Hepatocyte (in vitro differentiated cells): ENCODE measurements at regions not wholly inside any gene's neighbourhood (a gene's known extent, or its start where the extent isn't known, plus 50 kb on each side); places are given as distances from the start of the nearest gene placed in this dataset.

Experiments
- DNase-seq: peaks from one replicate; pipeline ENCODE4 v3.0.0-alpha.2; 2016; ENCODE audit warnings: low spot score
- H2AFZ ChIP-seq: fragments of 200-600 bp; sonication (generic); 2 replicates; pipeline ENCODE4 v1.6.0; 2016; ENCODE audit warnings: antibody characterized with exemption, mild to moderate bottlenecking
- H3K27ac ChIP-seq: fragments of 200-600 bp; sonication (generic); 2 replicates; pipeline ENCODE4 v1.5.1; 2016; ENCODE audit warnings: mild to moderate bottlenecking
- H3K27me3 ChIP-seq: fragments of 200-600 bp; sonication (generic); 2 replicates; pipeline ENCODE4 v1.6.1; 2016
- H3K36me3 ChIP-seq: fragments of 200-600 bp; sonication (generic); replicated peaks from 2 replicates; pipeline ENCODE4 v1.5.1; 2016; ENCODE audit warnings: low read depth; ENCODE audit not compliant: insufficient read depth
- H3K4me1 ChIP-seq: fragments of 200-600 bp; sonication (generic); 2 replicates; pipeline ENCODE4 v1.5.1; 2016; ENCODE audit warnings: mild to moderate bottlenecking, moderate library complexity; ENCODE audit not compliant: insufficient read depth
- H3K4me2 ChIP-seq: fragments of 200-600 bp; sonication (generic); 2 replicates; pipeline ENCODE4 v1.6.0; 2016
- H3K4me3 ChIP-seq: fragments of 200-600 bp; sonication (generic); 2 replicates; pipeline ENCODE4 v1.5.1; 2016; ENCODE audit warnings: mild to moderate bottlenecking
- H3K79me2 ChIP-seq: fragments of 200-600 bp; sonication (generic); 2 replicates; pipeline ENCODE4 v1.6.0; 2017; ENCODE audit warnings: mild to moderate bottlenecking
- H3K9me2 ChIP-seq: fragments of 200-600 bp; sonication (generic); replicated peaks from 2 replicates; pipeline ENCODE4 v1.6.0; 2017; ENCODE audit warnings: mild to moderate bottlenecking; ENCODE audit not compliant: insufficient read depth
- H3K9me3 ChIP-seq: fragments of 200-600 bp; sonication (generic); 2 replicates; pipeline ENCODE4 v1.5.1; 2016; ENCODE audit warnings: low read depth, mild to moderate bottlenecking
- H4K20me1 ChIP-seq: fragments of 200-600 bp; sonication (generic); 2 replicates; pipeline ENCODE4 v1.6.0; 2016; ENCODE audit warnings: mild to moderate bottlenecking; ENCODE audit not compliant: insufficient read depth, poor library complexity, severe bottlenecking
- EZH2 ChIP-seq: fragments of 200-600 bp; sonication (generic); IDR thresholded peaks from 2 replicates; pipeline ENCODE4 v1.6.1; 2016; ENCODE audit warnings: antibody characterized with exemption, mild to moderate bottlenecking, borderline replicate concordance
- EZH2phosphoT487 ChIP-seq: fragments of 200-600 bp; sonication (generic); IDR thresholded peaks from one replicate; pipeline ENCODE4 v1.6.1; 2018; ENCODE audit warnings: antibody characterized with exemption, mild to moderate bottlenecking, low read depth, moderate library complexity; ENCODE audit not compliant: unreplicated experiment, severe bottlenecking
- WGBS: methylation state at CpG from one replicate; pipeline ENCODE4 v1.1.6; 2016; ENCODE audit warnings: low lambda C conversion rate; ENCODE audit errors: missing lambda C conversion rate; 5-methylcytosine and 5-hydroxymethylcytosine counted together
- TF ChIP-seq, protein P1 (sequence below): fragments of 200-600 bp; sonication (generic); IDR thresholded peaks from 2 replicates; pipeline ENCODE4 v1.5.1; 2016; ENCODE audit warnings: antibody characterized with exemption, mild to moderate bottlenecking; ENCODE audit not compliant: poor library complexity

DNA sequence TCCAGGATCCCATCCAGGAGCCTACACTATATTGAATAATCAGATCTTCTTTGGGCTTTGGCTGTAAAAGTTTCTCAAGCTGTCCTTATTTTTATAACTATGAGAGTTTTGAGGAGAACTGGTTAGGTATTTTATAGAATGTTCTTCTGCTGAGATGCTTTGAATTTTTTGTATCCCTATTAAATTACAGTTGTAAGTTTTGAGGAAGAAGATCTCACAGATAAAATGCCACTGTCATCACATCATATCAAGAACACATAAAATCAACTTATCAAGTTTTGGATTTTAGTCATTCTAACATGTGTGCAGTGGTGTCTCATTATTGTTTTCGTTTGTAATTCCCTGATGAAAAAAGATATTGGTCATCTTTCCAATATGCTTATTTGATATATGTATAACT lies 260.2 kb upstream of the COL3A1 start:
- no peak overlapping the region for H3K4me2 ChIP-seq
- H3K27ac ChIP-seq = no peak overlapping the region
- DNase-seq = no peak
- H3K27me3 ChIP-seq = no peaks in the 10 kb centered on the region
- H3K4me3 ChIP-seq = no peak overlapping the region
- H2AFZ ChIP-seq = no peak overlapping the region
- no peaks in the 10 kb centered on the region for H3K9me2 ChIP-seq
- TF ChIP-seq EZH2 (no peak), EZH2phosphoT487 (no peak)
- TF ChIP-seq, protein P1, sequence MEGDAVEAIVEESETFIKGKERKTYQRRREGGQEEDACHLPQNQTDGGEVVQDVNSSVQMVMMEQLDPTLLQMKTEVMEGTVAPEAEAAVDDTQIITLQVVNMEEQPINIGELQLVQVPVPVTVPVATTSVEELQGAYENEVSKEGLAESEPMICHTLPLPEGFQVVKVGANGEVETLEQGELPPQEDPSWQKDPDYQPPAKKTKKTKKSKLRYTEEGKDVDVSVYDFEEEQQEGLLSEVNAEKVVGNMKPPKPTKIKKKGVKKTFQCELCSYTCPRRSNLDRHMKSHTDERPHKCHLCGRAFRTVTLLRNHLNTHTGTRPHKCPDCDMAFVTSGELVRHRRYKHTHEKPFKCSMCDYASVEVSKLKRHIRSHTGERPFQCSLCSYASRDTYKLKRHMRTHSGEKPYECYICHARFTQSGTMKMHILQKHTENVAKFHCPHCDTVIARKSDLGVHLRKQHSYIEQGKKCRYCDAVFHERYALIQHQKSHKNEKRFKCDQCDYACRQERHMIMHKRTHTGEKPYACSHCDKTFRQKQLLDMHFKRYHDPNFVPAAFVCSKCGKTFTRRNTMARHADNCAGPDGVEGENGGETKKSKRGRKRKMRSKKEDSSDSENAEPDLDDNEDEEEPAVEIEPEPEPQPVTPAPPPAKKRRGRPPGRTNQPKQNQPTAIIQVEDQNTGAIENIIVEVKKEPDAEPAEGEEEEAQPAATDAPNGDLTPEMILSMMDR = no peak
- H4K20me1 ChIP-seq = no peaks in the 10 kb centered on the region
- H3K79me2 ChIP-seq = no peaks in the 10 kb centered on the region
- H3K36me3 ChIP-seq = no peaks in the 10 kb centered on the region
- H3K4me1 ChIP-seq = no peaks in the 10 kb centered on the region
- WGBS = 86% methylated on average over 1 of the region's 1 CpG
- H3K9me3 ChIP-seq = no peaks in the 10 kb centered on the region

DNA sequence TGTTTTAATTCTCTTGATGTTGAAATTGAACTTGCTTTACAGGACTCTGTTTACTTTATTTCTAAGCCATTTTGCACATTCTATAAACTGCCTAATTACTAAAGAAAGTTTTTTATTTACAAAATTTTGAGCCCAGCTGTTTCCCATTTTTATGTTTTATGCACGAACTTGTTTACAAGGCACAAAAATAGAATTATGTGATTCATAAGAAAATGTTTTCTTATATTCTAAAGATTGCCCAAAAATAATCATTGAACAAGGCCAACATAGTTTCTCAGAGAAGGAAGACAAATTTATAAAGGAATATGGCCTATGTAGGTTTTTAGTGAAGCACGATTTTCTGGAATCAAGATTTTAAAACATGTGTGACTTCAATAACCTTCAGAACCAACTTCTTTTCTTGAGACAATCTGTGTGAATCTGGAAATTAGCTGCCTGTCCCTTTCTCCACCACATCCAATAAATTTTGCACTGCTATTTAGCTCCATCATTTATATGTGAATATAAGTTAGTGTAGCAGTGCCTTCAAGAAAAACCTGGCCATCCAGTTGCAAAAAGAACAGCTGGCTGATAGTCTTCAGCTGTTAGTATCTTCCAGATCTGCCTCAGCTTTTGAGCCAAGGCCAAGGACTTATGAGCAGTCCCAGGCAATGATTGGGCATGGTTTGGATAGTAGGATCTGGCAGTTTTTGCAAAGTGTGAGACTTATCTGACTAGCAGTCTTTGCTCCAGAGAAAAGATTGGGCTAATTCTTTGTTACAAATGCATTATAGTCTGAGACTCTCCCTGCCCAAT lies 253.2 kb upstream of the COL3A1 start:
- H3K9me2 ChIP-seq = no peaks in the 10 kb centered on the region
- H2AFZ ChIP-seq = no peak overlapping the region
- no peaks in the 10 kb centered on the region for H3K79me2 ChIP-seq
- H3K4me1 ChIP-seq = no peaks in the 10 kb centered on the region
- no peaks in the 10 kb centered on the region for H3K36me3 ChIP-seq
- peak; percentile 7 for DNase-seq
- H4K20me1 ChIP-seq = no peaks in the 10 kb centered on the region
- H3K27ac ChIP-seq = no peak overlapping the region
- no peak overlapping the region for H3K4me2 ChIP-seq
- H3K4me3 ChIP-seq = no peak overlapping the region
- no peaks in the 10 kb centered on the region for H3K9me3 ChIP-seq
- no peak for TF ChIP-seq EZH2phosphoT487
- no peak for TF ChIP-seq EZH2
- TF ChIP-seq, protein P1 = no peak
- H3K27me3 ChIP-seq = no peaks in the 10 kb centered on the region
- WGBS = 72% methylated on average over 2 of the region's 2 CpGs

DNA sequence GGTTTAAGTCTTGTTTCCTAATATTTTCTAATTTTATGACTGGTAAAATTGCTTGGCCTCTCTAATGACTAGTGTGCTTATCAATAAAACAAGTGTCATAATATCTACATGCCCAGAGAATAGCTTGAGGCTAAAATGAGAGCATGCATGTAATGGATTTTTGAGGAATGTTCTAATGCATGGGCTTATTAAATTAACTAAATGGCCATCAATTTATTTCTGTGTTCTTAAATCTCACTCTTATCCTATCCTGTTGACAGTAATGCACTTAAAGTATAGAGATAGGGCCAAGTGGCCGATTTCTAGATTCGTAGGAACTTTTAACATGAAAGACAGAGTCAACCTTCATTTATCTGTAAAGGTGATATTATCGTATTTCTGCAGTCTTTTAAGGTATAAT lies 252.4 kb upstream of the COL3A1 start:
- TF ChIP-seq EZH2phosphoT487 = no peak
- no peak for TF ChIP-seq EZH2
- TF ChIP-seq, protein P1 = no peak
- Histone ChIP-seq H3K27ac (no peak overlapping the region), H3K36me3 (no peaks in the 10 kb centered on the region), H3K9me3 (no peaks in the 10 kb centered on the region), H3K27me3 (no peaks in the 10 kb centered on the region), H3K4me3 (no peak overlapping the region), H2AFZ (peak overlapping the region; percentile 25), H3K79me2 (no peaks in the 10 kb centered on the region), H3K4me1 (no peaks in the 10 kb centered on the region), H4K20me1 (no peaks in the 10 kb centered on the region), H3K4me2 (no peak overlapping the region), H3K9me2 (no peaks in the 10 kb centered on the region)
- DNase-seq = no peak
- 56% methylated on average over 3 of the region's 3 CpGs for WGBS
